ENCODE measurements at regions not wholly inside any gene's neighbourhood (a gene's known extent, or its start where the extent isn't known, plus 50 kb on each side); places are given as distances from the start of the nearest gene placed in this dataset.

DNA sequence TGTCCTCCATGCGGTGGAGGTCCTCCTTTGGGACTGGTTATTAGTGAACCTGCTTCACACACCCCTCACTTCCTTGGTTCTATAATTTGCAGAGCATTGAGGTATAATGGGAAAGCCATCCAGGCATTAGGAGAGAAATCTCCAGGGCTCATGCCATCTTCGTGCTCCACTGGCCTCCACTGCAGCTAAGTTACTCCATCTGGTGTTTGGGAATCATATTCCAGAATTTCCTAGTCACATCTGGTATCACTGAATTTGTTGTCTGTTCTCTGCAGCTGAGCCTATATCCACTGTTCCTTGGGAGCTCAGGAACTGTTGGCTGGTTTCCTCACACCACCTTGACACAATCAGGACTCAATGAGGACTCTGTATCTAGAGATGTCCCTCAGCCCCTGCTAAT, 173.0 kb upstream of the TSHZ2 start:
- Histone ChIP-seq H3K27ac (no peak overlapping the region), H3K4me1 (no peaks in the 10 kb centered on the region), H3K9me3 (no peaks in the 10 kb centered on the region), H3K36me3 (no peaks in the 10 kb centered on the region), H3K27me3 (no peaks in the 10 kb centered on the region), H3K4me3 (replicated peaks in 1 of 3) (no peak overlapping the region)
- TF ChIP-seq POLR2A (IDR thresholded peaks at IDR 0.05): no peak
- TF ChIP-seq, protein P1, sequence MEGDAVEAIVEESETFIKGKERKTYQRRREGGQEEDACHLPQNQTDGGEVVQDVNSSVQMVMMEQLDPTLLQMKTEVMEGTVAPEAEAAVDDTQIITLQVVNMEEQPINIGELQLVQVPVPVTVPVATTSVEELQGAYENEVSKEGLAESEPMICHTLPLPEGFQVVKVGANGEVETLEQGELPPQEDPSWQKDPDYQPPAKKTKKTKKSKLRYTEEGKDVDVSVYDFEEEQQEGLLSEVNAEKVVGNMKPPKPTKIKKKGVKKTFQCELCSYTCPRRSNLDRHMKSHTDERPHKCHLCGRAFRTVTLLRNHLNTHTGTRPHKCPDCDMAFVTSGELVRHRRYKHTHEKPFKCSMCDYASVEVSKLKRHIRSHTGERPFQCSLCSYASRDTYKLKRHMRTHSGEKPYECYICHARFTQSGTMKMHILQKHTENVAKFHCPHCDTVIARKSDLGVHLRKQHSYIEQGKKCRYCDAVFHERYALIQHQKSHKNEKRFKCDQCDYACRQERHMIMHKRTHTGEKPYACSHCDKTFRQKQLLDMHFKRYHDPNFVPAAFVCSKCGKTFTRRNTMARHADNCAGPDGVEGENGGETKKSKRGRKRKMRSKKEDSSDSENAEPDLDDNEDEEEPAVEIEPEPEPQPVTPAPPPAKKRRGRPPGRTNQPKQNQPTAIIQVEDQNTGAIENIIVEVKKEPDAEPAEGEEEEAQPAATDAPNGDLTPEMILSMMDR (IDR thresholded peaks at IDR 0.05): no peak
- intact Hi-C loops (cut with DNase I): no loop called here
- DNase-seq: no peak
- 86 to 88% methylated on average over 2 of the region's 2 CpGs for WGBS, 2 donors

GRCh38 chr20:52798124-52798523, 174.0 kb upstream of the TSHZ2 start:
- DNase-seq: no peak
- Histone ChIP-seq H3K4me1 (no peaks in the 10 kb centered on the region), H3K4me3 (replicated peaks in 1 of 3) (no peak overlapping the region), H3K27me3 (no peaks in the 10 kb centered on the region), H3K27ac (no peak overlapping the region), H3K9me3 (no peaks in the 10 kb centered on the region), H3K36me3 (no peaks in the 10 kb centered on the region)
- intact Hi-C loops (cut with DNase I): no loop called here
- 90 to 91% methylated on average over 1 of the region's 1 CpG for WGBS, 2 donors
- TF ChIP-seq, protein P1 (IDR thresholded peaks at IDR 0.05): no peak
- no peak for TF ChIP-seq POLR2A (IDR thresholded peaks at IDR 0.05)

DNA sequence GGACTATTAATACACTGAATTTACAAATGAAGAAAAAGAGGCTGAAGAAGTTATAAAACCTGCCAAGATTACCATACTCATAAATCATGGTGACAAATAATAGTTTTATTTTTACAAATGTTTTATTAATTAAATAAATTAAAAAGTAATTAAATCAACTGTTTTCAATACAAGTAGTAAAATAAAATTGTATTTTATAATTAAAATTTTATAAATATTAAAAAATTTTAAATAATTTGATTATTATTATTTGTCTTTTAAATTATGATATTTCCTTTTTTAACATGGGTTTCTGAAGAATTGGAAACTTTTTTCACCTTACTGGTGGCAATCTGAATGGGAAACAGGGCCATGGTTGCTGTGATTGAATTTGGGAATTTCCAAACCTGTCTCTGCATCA, 177.3 kb upstream of the TSHZ2 start:
- Histone ChIP-seq H3K36me3 (no peaks in the 10 kb centered on the region), H3K4me3 (replicated peaks in 1 of 3) (no peak overlapping the region), H3K4me1 (no peaks in the 10 kb centered on the region), H3K27me3 (no peaks in the 10 kb centered on the region), H3K9me3 (no peaks in the 10 kb centered on the region), H3K27ac (no peak overlapping the region)
- no peak for DNase-seq
- TF ChIP-seq, protein P1 (IDR thresholded peaks at IDR 0.05): no peak
- no peak for TF ChIP-seq POLR2A (IDR thresholded peaks at IDR 0.05)
- intact Hi-C loops (cut with DNase I): no loop called here

DNA sequence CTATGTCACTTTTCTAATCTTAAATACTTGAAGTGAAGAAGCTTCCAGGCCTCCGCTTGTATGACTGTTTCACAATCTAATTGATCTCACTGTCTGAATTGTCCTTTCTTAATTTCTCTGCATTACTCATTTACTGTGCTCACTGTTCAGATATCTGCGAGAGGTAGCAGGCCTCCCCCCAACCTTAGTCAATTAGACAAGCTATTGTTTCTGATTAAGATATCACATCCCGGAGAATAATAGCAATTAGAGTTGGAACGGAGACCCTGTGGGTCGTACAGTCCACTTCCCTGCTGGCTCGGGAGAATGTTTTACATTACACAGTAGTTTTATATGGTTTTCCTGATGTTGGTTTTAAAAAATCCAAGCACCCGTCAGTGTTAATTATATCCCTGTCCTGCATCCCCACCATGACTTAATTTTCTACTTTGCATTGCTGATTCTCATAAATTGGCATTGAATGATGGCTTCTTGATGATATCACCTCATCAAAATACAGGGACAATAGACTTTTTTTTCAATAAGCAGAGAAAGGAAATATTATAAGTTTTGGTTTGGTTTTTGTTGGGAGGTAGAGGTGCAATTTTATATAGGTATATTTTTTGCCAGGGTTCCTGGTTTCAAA, 178.7 kb upstream of the TSHZ2 start:
- TF ChIP-seq POLR2A (IDR thresholded peaks at IDR 0.05): no peak
- TF ChIP-seq, protein P1 (IDR thresholded peaks at IDR 0.05): no peak
- H3K27me3 ChIP-seq: no peaks in the 10 kb centered on the region
- H3K4me1 ChIP-seq: no peaks in the 10 kb centered on the region
- DNase-seq: no peak
- H3K9me3 ChIP-seq: no peaks in the 10 kb centered on the region
- H3K36me3 ChIP-seq: no peaks in the 10 kb centered on the region
- intact Hi-C loops (cut with DNase I): no loop called here
- no peak overlapping the region for H3K4me3 ChIP-seq (replicated peaks in 1 of 3)
- no peak overlapping the region for H3K27ac ChIP-seq
- 88 to 91% methylated on average over 7 of the region's 7 CpGs for WGBS, 2 donors

DNA sequence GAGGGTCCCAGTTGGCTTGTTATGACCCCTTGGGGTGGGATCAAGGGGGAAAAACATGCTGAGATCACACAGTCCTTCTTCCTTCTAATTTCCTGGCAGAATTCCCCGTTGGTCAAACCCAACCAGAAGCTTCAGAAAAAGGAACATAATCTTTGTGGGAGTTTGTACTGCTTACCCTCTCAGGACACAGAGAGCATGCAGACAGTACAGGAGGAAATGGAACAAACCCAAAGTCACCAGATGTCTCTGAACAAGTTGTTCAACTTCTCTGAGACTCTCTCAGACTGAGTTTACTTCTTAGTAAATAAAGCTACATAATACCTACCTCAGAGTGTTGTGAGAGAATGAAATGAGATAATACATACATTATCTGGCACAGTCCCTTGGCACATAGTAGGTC, 181.1 kb upstream of the TSHZ2 start:
- intact Hi-C loops (cut with DNase I): no loop called here
- H3K27ac ChIP-seq: no peak overlapping the region
- 74 to 77% methylated on average over 1 of the region's 1 CpG for WGBS, 2 donors
- no peak for TF ChIP-seq POLR2A (IDR thresholded peaks at IDR 0.05)
- TF ChIP-seq, protein P1 (IDR thresholded peaks at IDR 0.05): no peak
- H3K4me3 ChIP-seq (replicated peaks in 1 of 3): no peak overlapping the region
- no peak for DNase-seq
- no peaks in the 10 kb centered on the region for H3K4me1 ChIP-seq
- no peaks in the 10 kb centered on the region for H3K9me3 ChIP-seq
- H3K27me3 ChIP-seq: no peaks in the 10 kb centered on the region
- H3K36me3 ChIP-seq: no peaks in the 10 kb centered on the region
